HG02973 (cell line): ENCODE measurements at regions not wholly inside any gene's neighbourhood (a gene's known extent, or its start where the extent isn't known, plus 50 kb on each side); places are given as distances from the start of the nearest gene placed in this dataset.
A peak's percentile ranks its signal among the peaks of the same experiment; 100 is the strongest.
"Not testable (repeated sequence)": the region's sequence is repeated elsewhere in the genome, so short reads cannot be mapped to it uniquely, and the experiment has no call there.

Experiments used
- ATAC-seq: cut with Tn5 transposase; IDR thresholded peaks from one replicate; pipeline ENCODE4 v1.9.1; 2021; ENCODE audit warnings: moderate library complexity; ENCODE audit not compliant: unreplicated experiment

GRCh38 chr10:47626975-47627374 is 103.5 kb upstream of the AGAP9 start:
- ATAC-seq = not testable (repeated sequence)

GRCh38 chr10:47622719-47623118 is 99.3 kb upstream of the AGAP9 start:
- not testable (repeated sequence) for ATAC-seq

GRCh38 chr10:47619300-47620012 is 96.0 kb upstream of the AGAP9 start:
- ATAC-seq = not testable (repeated sequence)

GRCh38 chr10:47609311-47609710 is 85.9 kb upstream of the AGAP9 start:
- not testable (repeated sequence) for ATAC-seq

DNA sequence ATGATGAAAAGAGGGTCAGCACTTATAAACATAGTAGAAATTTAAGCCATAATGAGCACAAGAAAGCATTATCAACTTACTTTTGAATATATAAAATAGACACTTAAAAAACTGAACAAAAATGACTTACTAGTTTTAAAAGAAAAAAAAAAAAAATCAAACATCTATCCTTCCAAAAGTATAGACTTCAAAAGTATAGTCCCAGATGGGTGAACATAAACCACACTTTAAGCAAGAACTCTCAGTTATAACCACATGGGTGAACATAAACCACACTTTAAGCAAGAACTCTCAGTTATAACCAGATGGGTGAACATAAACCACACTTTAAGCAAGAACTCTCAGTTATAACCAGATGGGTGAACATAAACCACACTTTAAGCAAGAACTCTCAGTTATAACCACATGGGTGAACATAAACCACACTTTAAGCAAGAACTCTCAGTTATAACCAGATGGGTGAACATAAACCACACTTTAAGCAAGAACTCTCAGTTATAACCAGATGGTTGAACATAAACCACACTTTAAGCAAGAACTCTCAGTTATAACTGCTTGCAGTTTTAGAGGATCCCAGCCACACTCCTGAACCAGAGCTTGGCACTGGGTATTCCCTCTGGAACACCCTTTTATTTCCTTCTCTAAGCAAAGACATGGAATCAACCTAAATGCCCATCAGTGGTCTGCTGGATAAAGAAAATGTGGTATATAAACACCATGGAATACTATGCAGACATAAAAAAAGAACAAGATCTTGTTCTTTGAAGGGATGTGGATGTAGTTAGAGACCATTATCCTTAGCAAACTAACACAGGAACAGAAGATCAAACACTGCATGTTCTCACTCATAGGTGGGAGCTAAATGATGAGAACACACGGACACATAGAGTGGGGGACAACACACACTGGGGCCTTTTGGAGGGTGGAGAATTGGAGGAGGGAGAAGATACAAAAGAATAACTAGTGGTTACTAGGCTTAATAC is 82.6 kb upstream of the AGAP9 start:
- not testable (repeated sequence) for ATAC-seq

- not testable (repeated sequence) for ATAC-seq
These were observed 77.2 kb upstream of the AGAP9 start for GRCh38 chr10:47600604-47601003.

DNA sequence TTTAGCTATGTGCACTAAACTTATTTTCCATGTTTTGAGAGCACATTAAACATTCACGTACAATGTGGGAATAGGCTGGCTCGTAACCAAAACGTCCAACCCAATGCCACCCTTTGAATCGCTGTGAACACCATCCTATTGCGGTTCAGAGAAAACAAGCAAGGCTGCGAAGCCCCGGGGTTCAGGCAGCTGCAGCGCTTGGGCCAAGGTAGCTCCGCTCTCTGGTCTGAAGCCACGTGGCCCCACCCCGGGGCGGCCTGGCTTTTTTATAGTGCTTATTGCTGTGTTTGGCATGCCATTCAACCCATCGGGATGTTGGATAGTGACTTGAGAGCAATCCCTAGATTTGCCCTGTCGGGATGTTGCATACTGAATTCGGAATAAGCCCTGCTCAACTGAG is 76.7 kb upstream of the AGAP9 start:
- ATAC-seq = not testable (repeated sequence)

GRCh38 chr10:47599657-47600056 is 76.2 kb upstream of the AGAP9 start:
- not testable (repeated sequence) for ATAC-seq

DNA sequence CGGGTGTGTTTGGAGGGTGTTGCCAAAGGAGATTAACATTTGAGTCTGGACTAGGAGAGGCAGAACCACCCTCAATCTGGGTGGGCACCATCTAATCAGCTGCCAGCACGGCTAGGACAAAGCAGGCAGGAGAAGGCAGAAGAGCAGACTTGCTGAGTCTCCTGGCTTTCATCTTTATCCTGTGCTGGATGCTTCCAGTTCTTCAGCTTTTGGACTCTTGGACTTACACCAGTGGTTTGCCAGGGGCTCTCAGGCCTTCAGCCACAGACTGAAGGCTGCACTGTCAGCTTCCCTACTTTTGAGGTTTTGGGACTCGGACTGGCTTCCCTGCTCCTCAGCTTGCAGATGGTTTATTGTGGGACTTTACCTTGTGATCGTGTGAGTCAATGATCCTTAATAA is 70.4 kb upstream of the AGAP9 start:
- not testable (repeated sequence) for ATAC-seq

GRCh38 chr10:47593129-47593528 is 69.7 kb upstream of the AGAP9 start:
- ATAC-seq = not testable (repeated sequence)

GRCh38 chr10:47590956-47591355 is 67.5 kb upstream of the AGAP9 start:
- ATAC-seq = not testable (repeated sequence)

DNA sequence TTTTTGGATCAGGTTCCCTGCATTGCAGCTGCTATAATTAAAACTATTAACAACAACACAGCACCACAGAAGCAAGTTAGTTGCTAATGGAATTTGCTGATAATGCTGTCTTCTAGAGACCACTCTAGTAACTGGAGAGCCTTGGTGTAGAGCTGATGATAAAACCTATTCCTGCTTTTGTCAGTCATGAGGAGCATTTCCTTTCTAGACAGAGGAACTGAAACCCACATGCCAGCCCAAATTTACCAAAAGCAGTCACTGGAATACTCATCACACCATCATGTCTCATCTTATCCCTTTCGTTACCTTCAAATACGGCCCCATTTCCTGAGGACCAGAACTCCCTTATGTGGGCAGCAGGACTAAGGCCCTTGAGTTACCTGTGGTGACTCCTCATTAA is 67.1 kb upstream of the AGAP9 start:
- not testable (repeated sequence) for ATAC-seq

DNA sequence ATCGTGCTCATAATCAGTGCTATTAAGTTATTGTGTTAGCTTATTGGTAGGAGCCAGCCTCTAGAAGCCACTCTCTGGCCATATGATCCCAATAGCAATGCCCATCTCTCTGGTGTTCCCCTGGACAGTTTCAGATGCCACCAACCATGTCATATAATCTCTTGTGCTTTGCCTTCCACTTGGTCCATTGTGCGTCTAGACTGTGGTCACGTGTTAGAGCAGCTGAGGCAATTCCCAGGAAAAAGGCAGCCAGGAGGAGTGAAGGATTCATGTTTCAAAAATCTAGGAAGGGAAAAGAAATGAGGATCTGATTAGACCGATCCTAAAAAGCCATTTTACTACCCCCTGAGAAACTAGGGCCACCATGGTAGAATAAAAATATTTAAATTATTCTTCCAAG is 58.6 kb upstream of the AGAP9 start:
- ATAC-seq = not testable (repeated sequence)

- ATAC-seq = not testable (repeated sequence)
These were observed 56.6 kb upstream of the AGAP9 start for GRCh38 chr10:47580063-47580462.

DNA sequence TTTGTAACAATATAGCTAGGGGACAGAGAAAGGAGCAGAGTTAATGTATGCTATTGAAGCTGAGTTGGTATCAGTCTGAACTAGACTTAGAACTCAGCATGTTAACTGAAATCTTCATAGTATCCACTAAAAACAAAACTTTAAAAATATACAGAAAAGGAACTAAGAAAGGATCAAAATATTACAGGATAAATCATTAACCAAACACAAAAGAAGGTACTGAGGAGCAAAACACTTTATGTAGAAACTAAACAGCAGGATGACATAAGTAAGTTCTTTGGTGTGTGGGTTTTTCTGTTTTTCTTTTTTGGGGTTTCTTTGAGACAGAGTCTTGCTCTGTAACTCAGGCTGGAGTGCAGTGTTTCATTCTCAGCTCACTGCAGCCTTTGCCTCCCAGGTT is 55.1 kb upstream of the AGAP9 start:
- ATAC-seq = peak; percentile 88
